Ramos (cell line): ENCODE measurements at regions not wholly inside any gene's neighbourhood (a gene's known extent, or its start where the extent isn't known, plus 50 kb on each side); places are given as distances from the start of the nearest gene placed in this dataset.

ENCODE experiments used
- in situ Hi-C: fragments of 300-500 bp; cut with MboI; formaldehyde crosslinking; loops from one replicate; pipeline ENCODE4 v1.14.3; 2022; ENCODE audit warnings: low sequenced_read_pairs; ENCODE audit not compliant: unreplicated experiment

GRCh38 chr10:88159127-88159829 lies 295.9 kb downstream of the PTEN start:
- in situ Hi-C loops = no loop called here

GRCh38 chr10:88161070-88161469 lies 297.6 kb downstream of the PTEN start:
- in situ Hi-C loops = no loop called here

- in situ Hi-C loops = no loop called here
Observed at GRCh38 chr10:88161756-88162155, 298.3 kb downstream of the PTEN start.

GRCh38 chr10:88162852-88163251 lies 299.4 kb downstream of the PTEN start:
- in situ Hi-C loops = no loop called here

- in situ Hi-C loops = no loop called here
Observed at GRCh38 chr10:88163572-88163971, 300.1 kb downstream of the PTEN start.

GRCh38 chr10:88164471-88164870 lies 301.0 kb downstream of the PTEN start:
- in situ Hi-C loops = no loop called here

- in situ Hi-C loops = no loop called here
Observed at GRCh38 chr10:88165849-88166271, 302.4 kb downstream of the PTEN start.

GRCh38 chr10:88168171-88169036 lies 305.0 kb downstream of the PTEN start:
- in situ Hi-C loops = no loop called here

GRCh38 chr10:88169037-88169319 lies 305.6 kb downstream of the PTEN start:
- in situ Hi-C loops = no loop called here

- in situ Hi-C loops = no loop called here
Observed at GRCh38 chr10:88170628-88171027, 307.2 kb downstream of the PTEN start.

GRCh38 chr10:88172159-88172558 lies 308.7 kb downstream of the PTEN start:
- in situ Hi-C loops = no loop called here

GRCh38 chr10:88174391-88174790 lies 311.0 kb downstream of the PTEN start:
- in situ Hi-C loops = no loop called here

- in situ Hi-C loops = no loop called here
Observed at GRCh38 chr10:88178758-88179157, 315.3 kb downstream of the PTEN start.

GRCh38 chr10:88179831-88180230 lies 316.4 kb downstream of the PTEN start:
- in situ Hi-C loops = no loop called here

GRCh38 chr10:88181902-88182600 lies 318.6 kb downstream of the PTEN start:
- in situ Hi-C loops = no loop called here

- in situ Hi-C loops = no loop called here
Observed at GRCh38 chr10:88182601-88182930, 319.1 kb downstream of the PTEN start.

GRCh38 chr10:88184543-88185297 lies 321.3 kb downstream of the PTEN start:
- in situ Hi-C loops = no loop called here

- in situ Hi-C loops = no loop called here
Observed at GRCh38 chr10:88185830-88186229, 322.4 kb downstream of the PTEN start.

- in situ Hi-C loops = no loop called here
Observed at GRCh38 chr10:88186335-88186734, 322.9 kb downstream of the PTEN start.

- in situ Hi-C loops = no loop called here
Observed at GRCh38 chr10:88187472-88187871, 324.0 kb downstream of the PTEN start.

GRCh38 chr10:88190123-88190522 lies 326.7 kb downstream of the PTEN start:
- in situ Hi-C loops = no loop called here
